DMS79 (cell line): ENCODE measurements at regions not wholly inside any gene's neighbourhood (a gene's known extent, or its start where the extent isn't known, plus 50 kb on each side); places are given as distances from the start of the nearest gene placed in this dataset.

Source experiments
- DNase-seq: peaks from one replicate; lab custom pipeline; 2025; lab: John Stamatoyannopoulos, UW

- no peak for DNase-seq
Observed at GRCh38 chr2:43052944-43053306, 173.5 kb downstream of the ZFP36L2 start.

- DNase-seq, result no peak
Observed at GRCh38 chr2:43052204-43052943, 174.0 kb downstream of the ZFP36L2 start.

- no peak for DNase-seq
Observed at GRCh38 chr2:43051338-43051737, 175.1 kb downstream of the ZFP36L2 start.

DNA sequence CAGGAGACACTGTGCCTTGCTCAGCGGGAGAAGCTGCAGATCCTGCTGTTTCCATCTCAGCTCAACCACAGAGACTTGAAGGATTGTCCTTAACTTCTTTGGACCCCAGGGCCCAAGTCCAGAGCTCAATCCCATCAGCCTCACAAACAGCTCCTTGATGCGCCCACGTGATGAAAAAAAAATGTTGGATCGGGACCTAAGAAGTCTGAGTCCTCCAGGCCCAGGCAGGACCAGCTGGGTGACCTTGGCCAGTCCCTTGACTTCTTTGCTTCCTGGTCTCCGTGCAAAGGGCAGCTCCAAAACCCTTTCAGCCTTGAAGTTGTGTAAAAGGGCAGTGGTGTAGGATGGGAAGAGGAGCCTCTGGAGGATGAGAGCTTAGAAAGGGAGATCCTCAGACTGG lies 175.5 kb downstream of the ZFP36L2 start:
- DNase-seq, result no peak

GRCh38 chr2:43049836-43050801 lies 176.3 kb downstream of the ZFP36L2 start:
- no peak for DNase-seq

- no peak for DNase-seq
Observed at GRCh38 chr2:43047187-43047780, 179.1 kb downstream of the ZFP36L2 start.

- no peak for DNase-seq
Observed at GRCh38 chr2:43045866-43046265, 180.5 kb downstream of the ZFP36L2 start.

DNA sequence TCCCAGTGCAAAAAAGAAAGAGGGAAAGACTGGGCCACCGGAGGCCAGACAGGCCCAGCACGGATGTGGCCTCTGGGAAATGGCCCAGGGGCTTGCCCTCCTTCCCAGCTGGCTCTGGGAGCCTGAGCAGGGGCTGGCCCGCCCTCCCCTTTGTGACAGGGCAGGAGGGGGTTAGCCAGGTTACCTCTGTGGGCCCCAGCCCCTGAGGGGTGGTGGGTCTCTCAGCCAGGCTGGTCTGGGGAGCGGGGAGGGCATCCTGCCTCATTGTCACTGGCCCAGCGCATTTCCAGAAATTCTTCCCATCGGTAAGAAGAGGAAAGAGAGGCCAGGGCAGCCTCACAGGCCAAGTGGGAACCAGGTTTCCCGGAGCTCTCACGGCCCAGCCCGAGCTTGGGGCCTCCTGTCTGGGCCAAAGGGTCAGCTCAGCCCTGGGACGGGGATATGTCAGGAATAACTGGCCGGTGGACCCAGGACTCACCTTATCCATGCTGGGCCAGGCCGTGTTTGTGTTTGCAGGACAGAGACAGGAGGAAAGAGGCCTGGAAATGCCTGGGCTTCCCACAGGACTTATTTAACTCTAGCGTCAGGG lies 182.2 kb downstream of the ZFP36L2 start:
- DNase-seq, result no peak

DNA sequence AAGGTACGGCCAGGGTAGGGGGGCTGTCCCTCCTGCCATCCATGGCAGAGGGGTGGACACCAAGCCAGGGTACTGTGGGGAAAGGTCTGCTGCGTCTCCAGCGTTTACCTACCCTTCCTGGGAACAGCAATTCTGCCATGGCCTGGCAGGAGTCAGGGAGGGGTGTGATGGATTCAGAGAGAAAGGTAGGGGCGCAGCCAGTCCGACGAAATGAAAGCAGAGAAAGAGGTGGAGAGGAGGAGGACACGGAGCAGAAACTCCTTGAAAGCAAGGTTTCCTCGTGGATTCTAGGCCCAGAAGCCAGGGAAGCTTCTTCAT lies 182.9 kb downstream of the ZFP36L2 start:
- no peak for DNase-seq

DNA sequence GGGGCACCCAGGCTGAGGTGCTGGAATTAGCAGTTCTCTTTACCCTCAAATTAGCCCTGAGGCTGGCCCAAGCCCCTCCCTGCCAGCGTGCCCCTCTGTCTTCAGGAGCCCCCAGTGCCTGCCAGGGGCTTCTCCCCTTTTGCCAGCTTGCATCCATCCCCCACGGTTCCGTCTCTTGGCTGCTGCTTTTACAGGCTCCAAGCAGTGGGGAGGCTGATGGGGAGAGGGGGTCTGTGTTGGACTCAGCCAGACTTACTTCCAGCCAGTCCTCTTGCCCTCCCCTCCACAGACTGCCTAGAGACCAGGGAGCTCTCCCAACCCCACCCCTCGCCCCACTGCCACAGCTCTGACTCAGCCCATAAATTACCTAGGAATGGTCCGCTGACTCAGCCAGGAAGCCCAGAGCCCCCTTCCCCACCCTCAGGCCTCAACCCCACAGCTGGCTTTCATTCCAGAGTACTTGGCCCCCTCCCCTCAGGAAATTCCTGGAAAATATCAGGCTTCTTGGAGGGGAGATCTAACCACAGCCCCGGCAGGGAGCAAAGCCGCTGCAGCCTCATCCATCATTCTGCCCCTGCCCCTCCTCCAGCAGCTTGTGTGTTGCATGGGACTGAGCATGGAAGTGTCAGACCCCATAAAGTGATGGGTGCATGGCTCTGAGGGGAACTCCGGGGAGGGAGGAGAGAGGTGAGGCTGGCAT lies 184.6 kb downstream of the ZFP36L2 start:
- no peak for DNase-seq

GRCh38 chr2:43041173-43041591 lies 185.2 kb downstream of the ZFP36L2 start:
- DNase-seq, result no peak

DNA sequence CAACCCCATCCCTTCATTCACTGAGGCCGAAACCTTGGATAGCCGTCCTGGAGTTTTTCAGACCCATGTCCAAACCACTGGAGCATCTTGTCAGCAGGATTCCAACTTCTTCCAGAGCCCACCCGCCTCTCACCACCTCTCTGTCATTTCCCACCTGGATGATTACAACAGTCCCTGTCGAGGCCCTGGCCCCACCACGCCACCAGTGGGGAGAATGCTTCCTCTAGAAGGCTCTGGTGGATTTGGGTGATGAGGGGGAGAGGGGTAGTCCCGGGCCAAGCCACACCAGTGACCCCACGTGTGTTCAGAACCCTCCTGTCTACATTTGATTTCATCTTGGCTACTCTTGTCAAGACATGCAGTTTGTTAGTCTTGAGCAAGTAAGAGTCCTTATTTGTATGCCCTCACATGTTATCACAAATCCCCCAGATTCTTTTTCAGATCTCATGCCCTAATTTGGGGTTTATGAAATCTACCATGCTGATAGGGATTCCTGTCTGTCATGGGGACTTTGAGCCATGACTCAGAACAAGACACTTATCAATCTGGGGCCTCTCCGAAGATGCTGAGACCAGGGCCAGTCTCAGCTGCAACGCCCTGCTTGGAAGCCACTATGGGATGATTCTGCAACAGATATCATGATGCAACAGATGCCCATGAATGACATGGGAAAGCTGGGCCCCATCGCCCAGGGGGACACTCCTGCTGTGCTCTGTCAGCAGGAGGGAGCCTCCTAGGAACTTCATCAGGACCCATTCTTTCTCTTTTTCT lies 186.1 kb downstream of the ZFP36L2 start:
- DNase-seq, result no peak

DNA sequence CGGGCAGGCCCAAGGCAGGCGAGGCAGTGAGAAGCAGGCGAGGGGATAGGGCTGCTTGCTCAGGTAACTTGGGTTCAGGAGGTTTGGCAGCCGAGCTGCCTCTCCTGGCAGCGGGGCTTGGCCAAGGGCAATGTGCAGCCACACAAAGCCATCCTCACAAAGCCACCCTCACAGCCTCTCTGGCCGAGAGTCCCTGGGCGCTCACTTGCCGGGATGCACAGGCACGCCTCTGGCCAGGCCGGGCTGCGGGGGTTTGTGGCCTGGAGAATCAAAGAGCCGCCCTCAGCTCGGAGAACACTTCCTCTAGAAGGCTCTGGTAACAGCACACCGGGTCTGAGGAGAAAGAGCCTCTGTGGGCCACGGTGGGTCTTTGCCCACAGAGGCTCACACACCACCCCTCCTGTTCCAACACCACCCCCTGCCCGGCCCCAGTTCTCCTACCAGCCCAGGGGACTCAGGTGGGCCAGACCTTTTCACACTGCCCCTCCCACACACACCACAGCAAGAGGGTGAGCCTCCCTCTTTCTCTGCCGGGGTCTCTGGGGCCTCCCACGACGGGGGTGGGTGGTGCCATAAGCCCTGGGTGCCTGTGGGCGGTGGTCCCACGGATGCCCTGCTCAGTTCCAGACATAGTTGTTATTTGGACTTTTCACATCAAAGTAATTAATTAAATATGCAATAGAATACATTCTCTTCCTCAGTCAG lies 186.9 kb downstream of the ZFP36L2 start:
- DNase-seq, result no peak

GRCh38 chr2:43038696-43039094 lies 187.7 kb downstream of the ZFP36L2 start:
- DNase-seq, result no peak

DNA sequence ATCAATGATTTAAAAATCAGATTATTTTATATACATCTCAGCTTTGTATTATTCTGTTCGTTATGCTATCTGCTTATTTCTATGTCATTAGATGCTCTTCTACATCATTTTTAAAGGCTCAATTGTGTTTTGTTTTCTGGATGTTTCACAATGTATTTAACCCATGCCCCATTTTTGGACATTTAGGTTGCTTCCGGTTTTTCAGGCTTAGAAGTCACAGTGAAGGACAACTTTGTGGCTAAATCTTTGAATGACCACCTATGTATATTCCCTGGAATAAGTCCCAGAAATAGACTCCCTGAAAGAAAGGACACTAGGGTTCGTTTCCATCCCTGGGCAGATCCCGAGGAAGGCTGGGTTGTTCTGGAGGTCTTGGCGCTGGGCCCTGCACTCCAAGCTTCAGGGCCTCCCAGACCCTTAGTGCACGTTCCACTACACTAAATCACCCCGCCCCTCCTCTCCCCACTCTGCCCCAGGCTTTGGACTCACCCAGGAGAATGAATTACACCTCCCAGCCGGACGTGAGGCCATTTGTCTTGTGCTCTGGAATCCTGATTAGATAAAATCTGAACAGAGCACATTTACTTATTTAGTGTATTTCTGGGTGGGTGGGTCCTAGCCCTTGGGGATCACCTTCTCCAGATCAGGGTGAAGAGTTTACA lies 188.2 kb downstream of the ZFP36L2 start:
- DNase-seq, result no peak

- no peak for DNase-seq
Observed at GRCh38 chr2:43035922-43036321, 190.5 kb downstream of the ZFP36L2 start.

DNA sequence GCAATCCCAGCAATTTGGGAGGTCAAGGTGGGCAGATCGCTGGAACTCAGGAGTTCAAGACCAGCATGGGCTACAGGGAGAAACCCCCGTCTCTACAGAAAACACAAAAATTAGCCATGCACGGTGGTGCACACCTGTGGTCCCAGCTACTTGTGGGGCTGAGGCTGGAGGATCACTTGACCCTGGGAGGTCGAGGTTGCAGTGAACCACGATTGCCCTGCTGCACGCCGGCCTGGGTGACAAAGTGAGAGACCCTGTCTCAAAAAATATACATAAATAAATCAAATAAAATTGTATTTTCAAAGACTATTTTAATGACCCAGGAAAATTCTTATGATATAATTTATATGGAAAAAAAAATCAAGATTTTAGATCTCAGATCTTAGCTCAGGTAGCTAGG lies 191.5 kb downstream of the ZFP36L2 start:
- no peak for DNase-seq

- DNase-seq, result no peak
Observed at GRCh38 chr2:43034242-43034619, 192.2 kb downstream of the ZFP36L2 start.

DNA sequence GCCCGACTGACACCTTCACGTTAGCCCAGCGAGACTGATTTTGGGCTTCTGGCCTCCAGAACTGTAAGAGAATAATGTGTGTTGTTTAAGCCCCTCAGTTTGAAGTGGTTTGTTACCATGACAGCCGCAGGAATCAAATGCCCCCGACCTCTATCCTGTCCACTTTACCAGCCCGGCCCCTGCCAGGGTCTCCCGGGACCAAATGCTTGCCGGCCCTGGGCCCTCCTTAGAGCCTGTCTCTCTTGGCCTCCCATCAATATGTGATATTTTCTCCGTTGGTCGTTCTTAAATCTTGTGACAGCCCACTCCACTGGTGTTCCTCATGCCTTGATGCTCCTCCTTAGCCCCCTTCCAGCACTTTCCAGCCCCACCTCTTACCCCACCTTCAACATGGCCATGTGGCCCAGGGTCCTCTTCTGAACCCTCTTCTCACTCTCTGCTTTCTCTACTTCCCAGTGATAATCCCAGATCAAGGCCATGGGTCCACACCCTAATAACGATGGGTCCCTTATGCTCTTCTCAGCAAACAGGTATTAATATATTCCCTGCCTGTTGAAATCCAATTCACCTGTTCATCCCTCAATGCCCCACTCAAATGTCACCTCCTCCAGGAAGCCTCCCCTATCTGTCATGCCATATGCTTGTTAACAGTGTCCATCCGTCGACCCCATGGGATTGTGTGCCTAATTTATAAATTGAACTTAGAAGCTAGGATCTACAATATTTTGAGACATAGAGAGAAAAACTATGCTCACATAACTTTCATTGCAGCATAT lies 192.8 kb downstream of the ZFP36L2 start:
- DNase-seq, result no peak

DNA sequence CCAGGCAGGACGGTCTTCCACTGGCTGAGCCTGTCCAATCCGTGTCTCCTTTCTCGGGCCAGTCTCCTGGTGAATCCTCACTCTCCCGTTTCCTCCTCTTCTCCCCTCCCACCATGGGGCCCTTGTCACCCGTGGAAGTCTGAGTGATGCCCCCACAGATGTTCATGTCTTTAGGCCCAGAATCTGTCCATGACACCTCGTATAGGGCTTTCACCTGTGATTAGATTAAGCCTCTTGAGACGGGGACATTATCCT lies 193.5 kb downstream of the ZFP36L2 start:
- no peak for DNase-seq
